ENCODE measurements at regions not wholly inside any gene's neighbourhood (a gene's known extent, or its start where the extent isn't known, plus 50 kb on each side); places are given as distances from the start of the nearest gene placed in this dataset.

GRCh38 chr1:240001177-240001740 lies 90.4 kb upstream of the FMN2 start:
- peaks cover 17 to 40% of the 10 kb centered on the region in 2 experiments for H3K27me3 ChIP-seq (ENCODE audit: control insufficient read depth in 1 of 2, insufficient read depth in 2 of 2, low read length in 2 of 2)
- ATAC-seq (ENCODE audit: poor library complexity) = no peak
- intact Hi-C loops (cut with DNase I, micrococcal nuclease) = no loop called here
- H3K36me3 ChIP-seq (ENCODE audit: insufficient read depth, low read length) = no peaks in the 10 kb centered on the region
- POLR2A ChIA-PET = no interaction called here
- Mint-ChIP-seq H3K36me3 (ENCODE audit: low read depth) (no peaks in the 10 kb centered on the region), H3K27ac (no peak overlapping the region), H3K4me1 (ENCODE audit: low read depth) (no peaks in the 10 kb centered on the region), H3K9me3 (peaks cover 3% of the 10 kb centered on the region), H3K27me3 (peaks cover 62% of the 10 kb centered on the region), H3K4me3 (no peak overlapping the region)
- no peak overlapping the region for H3K4me3 ChIP-seq (ENCODE audit: low read length)
- peaks cover 0 to 4% of the 10 kb centered on the region in 2 experiments for H3K9me3 ChIP-seq (ENCODE audit: control insufficient read depth in 1 of 2, insufficient read depth in 1 of 2, low read length in 2 of 2)
- no peak for DNase-seq
- no peak overlapping the region for H3K27ac ChIP-seq (ENCODE audit: low read depth in 1 of 2, low read length in 2 of 2)
- no peaks in the 10 kb centered on the region for H3K4me1 ChIP-seq (ENCODE audit: insufficient read depth, low read length)
- CTCF ChIA-PET = no interaction called here
- TF ChIP-seq CTCF (IDR thresholded peaks at IDR 0.05) = no peak

- intact Hi-C loops (cut with DNase I, micrococcal nuclease) = no loop called here
- POLR2A ChIA-PET = no interaction called here
These were observed 87.5 kb upstream of the FMN2 start for GRCh38 chr1:240004086-240004749.

DNA sequence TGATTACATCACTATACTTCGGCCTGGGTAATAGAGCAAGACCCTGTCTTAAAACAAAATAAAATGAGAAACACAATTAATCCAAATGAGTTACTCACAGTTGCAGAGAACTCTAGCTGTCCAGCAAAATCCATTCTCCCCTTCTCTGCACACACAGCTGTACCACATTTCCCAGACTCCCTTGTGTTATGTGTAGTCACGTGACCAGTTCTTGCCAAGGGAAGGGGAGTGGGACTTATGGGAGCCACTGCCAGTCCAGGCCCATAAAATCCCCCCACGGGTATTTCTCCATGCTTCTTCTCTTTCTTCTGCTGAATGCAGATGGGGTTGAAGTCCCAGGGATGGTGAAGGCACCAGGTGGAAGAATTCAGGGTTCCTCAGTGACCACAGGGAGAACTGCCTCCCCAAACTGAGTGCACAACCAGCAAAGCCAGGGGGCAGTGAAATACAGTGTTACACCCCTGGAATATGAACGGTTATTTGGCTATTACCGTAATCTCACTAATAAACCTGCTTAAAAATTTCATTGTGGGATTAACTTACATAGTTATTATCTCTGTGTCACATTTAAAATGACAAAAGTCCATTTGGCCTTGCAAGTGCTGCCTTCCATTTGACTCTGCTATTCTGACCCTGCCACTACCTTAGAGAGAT lies 85.6 kb upstream of the FMN2 start:
- peaks cover 10% of the 10 kb centered on the region for H3K9me3 Mint-ChIP-seq
- no peak overlapping the region for H3K27ac Mint-ChIP-seq
- CTCF ChIA-PET = no interaction called here
- intact Hi-C loops (cut with DNase I, micrococcal nuclease) = no loop called here
- H3K36me3 Mint-ChIP-seq (ENCODE audit: low read depth) = no peaks in the 10 kb centered on the region
- POLR2A ChIA-PET = no interaction called here
- Histone ChIP-seq H3K4me1 (ENCODE audit: insufficient read depth, low read length) (no peaks in the 10 kb centered on the region), H3K9me3 (ENCODE audit: control insufficient read depth in 1 of 2, insufficient read depth in 1 of 2, low read length in 2 of 2) (peaks cover 0 to 10% of the 10 kb centered on the region in 2 experiments), H3K36me3 (ENCODE audit: insufficient read depth, low read length) (no peaks in the 10 kb centered on the region), H3K27ac (ENCODE audit: low read depth in 1 of 2, low read length in 2 of 2) (no peak overlapping the region), H3K27me3 (ENCODE audit: control insufficient read depth in 1 of 2, insufficient read depth in 2 of 2, low read length in 2 of 2) (peaks cover 2 to 8% of the 10 kb centered on the region in 2 experiments), H3K4me3 (ENCODE audit: low read length) (no peak overlapping the region)
- ATAC-seq (ENCODE audit: poor library complexity) (no peak), DNase-seq (no peak)
- peaks cover 20% of the 10 kb centered on the region for H3K27me3 Mint-ChIP-seq
- no peak overlapping the region for H3K4me3 Mint-ChIP-seq
- TF ChIP-seq CTCF (IDR thresholded peaks at IDR 0.05) = no peak
- no peaks in the 10 kb centered on the region for H3K4me1 Mint-ChIP-seq (ENCODE audit: low read depth)

More at GRCh38 chr1:240004086-240004749, 87.5 kb upstream of the FMN2 start:
- TF ChIP-seq CTCF (IDR thresholded peaks at IDR 0.05) = peak; percentile 80
- Histone ChIP-seq H3K27me3 (ENCODE audit: control insufficient read depth in 1 of 2, insufficient read depth in 2 of 2, low read length in 2 of 2) (peaks cover 9 to 15% of the 10 kb centered on the region in 2 experiments), H3K4me3 (ENCODE audit: low read length) (no peak overlapping the region), H3K9me3 (ENCODE audit: control insufficient read depth in 1 of 2, insufficient read depth in 1 of 2, low read length in 2 of 2) (peaks cover 0 to 4% of the 10 kb centered on the region in 2 experiments), H3K4me1 (ENCODE audit: insufficient read depth, low read length) (no peaks in the 10 kb centered on the region), H3K36me3 (ENCODE audit: insufficient read depth, low read length) (no peaks in the 10 kb centered on the region), H3K27ac (ENCODE audit: low read depth in 1 of 2, low read length in 2 of 2) (no peak overlapping the region)
- Mint-ChIP-seq H3K9me3 (peaks cover 3% of the 10 kb centered on the region), H3K27ac (no peak overlapping the region), H3K36me3 (ENCODE audit: low read depth) (no peaks in the 10 kb centered on the region), H3K4me3 (no peak overlapping the region), H3K4me1 (ENCODE audit: low read depth) (no peaks in the 10 kb centered on the region), H3K27me3 (peaks cover 39% of the 10 kb centered on the region)
- ATAC-seq (ENCODE audit: poor library complexity) = no peak
- peak in 2 of 14 experiments; percentile 26 to 34 for DNase-seq
- CTCF ChIA-PET = interaction anchor here (1.1 kb wide), 1 partner anchor 9 kb away, joined by 3 read pairs; no protein-coding TSS in a partner anchor

All from CD4-positive, alpha-beta T cell (primary cell).